ENCODE measurements at regions not wholly inside any gene's neighbourhood (a gene's known extent, or its start where the extent isn't known, plus 50 kb on each side); places are given as distances from the start of the nearest gene placed in this dataset.

- H3K79me1 ChIP-seq (ENCODE audit: low read depth in 1 of 2, low read length in 2 of 2), result no peaks in the 10 kb centered on the region
- in situ Hi-C loops (cut with MboI; ENCODE audit: low sequenced_read_pairs) (loop anchor here (10.0 kb wide), 2 partner anchors 612 to 1812 kb away; no protein-coding TSS in a partner anchor), intact Hi-C loops (cut with micrococcal nuclease) (loop anchor here (1.0 kb wide), 1 partner anchor 1819 kb away; no protein-coding TSS in a partner anchor), dilution Hi-C loops (cut with HindIII; ENCODE audit: low sequenced_read_pairs, unreplicated experiment) (no loop called here)
- no peaks in the 10 kb centered on the region for H3K36me3 ChIP-seq (ENCODE audit: control insufficient read depth, insufficient read depth, low read length)
- no peak overlapping the region for H2BK120ac ChIP-seq (ENCODE audit: low read depth, low read length)
- WGBS, 2 experiments (ENCODE audit: extremely low coverage in 2 of 2, insufficient read length in 1 of 2), result no CpG with 5 or more reads among the region's 7 CpGs
- no peak overlapping the region for H4K8ac ChIP-seq (ENCODE audit: low read depth in 2 of 2, low read length in 2 of 2)
- no peak overlapping the region for H2BK20ac ChIP-seq (ENCODE audit: low read depth, low read length)
- H3K56ac ChIP-seq (ENCODE audit: extremely low read depth, insufficient read depth, low read length), result no peak overlapping the region
- POLR2A ChIA-PET (ENCODE audit: unreplicated experiment), result interaction anchor here (0.6 kb wide), 1 partner anchor 579 kb away, joined by 14 read pairs; no protein-coding TSS in a partner anchor
- no peaks in the 10 kb centered on the region for H3K27me3 ChIP-seq (ENCODE audit: control insufficient read depth, insufficient read depth, low read length)
- no peaks in the 10 kb centered on the region for H3K9me3 ChIP-seq (ENCODE audit: control insufficient read depth, insufficient read depth, low read length)
- CTCF ChIA-PET, result no interaction called here
- no peak overlapping the region for H2BK15ac ChIP-seq (ENCODE audit: low read depth, low read length)
- TF ChIP-seq RFX5 (IDR thresholded peaks at IDR 0.05; ENCODE audit: low read depth, low read length) (no peak), RCOR1 (IDR thresholded peaks at IDR 0.05; ENCODE audit: insufficient replicate concordance, low read length) (no peak), BHLHE40 (IDR thresholded peaks at IDR 0.05; ENCODE audit: low read depth, low read length) (no peak), CHD1 (IDR thresholded peaks at IDR 0.05; ENCODE audit: low read depth, low read length) (no peak), MAZ (IDR thresholded peaks at IDR 0.05; ENCODE audit: borderline replicate concordance, low read depth, low read length) (no peak), CEBPB (IDR thresholded peaks at IDR 0.05; ENCODE audit: low read depth, low read length) (no peak), POLR2A (IDR thresholded peaks at IDR 0.05; ENCODE audit: low read depth, low read length) (no peak), SMC3 (IDR thresholded peaks at IDR 0.05; ENCODE audit: low read depth, low read length) (no peak)
- no peak overlapping the region for H3K18ac ChIP-seq (ENCODE audit: low read depth, low read length)
- no peak overlapping the region for H3K9ac ChIP-seq (ENCODE audit: low read depth, low read length)
- no peak overlapping the region for H2BK5ac ChIP-seq (ENCODE audit: low read depth, low read length, poor library complexity, severe bottlenecking)
- H3K4ac ChIP-seq (ENCODE audit: low read depth, low read length), result no peak overlapping the region
- H2AK9ac ChIP-seq (replicated peaks; ENCODE audit: low read depth, low read length, poor library complexity), result no peak overlapping the region
- no peak overlapping the region for H4K91ac ChIP-seq (ENCODE audit: insufficient read depth, low read depth, low read length)
- no TSS peak for BruUV-seq (replicated peaks)
- no peak overlapping the region for H3K14ac ChIP-seq (replicated peaks; ENCODE audit: low read depth, low read length)
- H3K23ac ChIP-seq (ENCODE audit: low read depth, low read length), result no peak overlapping the region
- peaks cover 2% of the 10 kb centered on the region; the same call in 1 of the 2 replicates for H3K4me1 ChIP-seq (ENCODE audit: control insufficient read depth, insufficient read depth, low read length)
- H3K9me1 ChIP-seq (ENCODE audit: insufficient read depth, low read length), result no peaks in the 10 kb centered on the region
- ATAC-seq (ENCODE audit: low read depth), result no peak
- no peak overlapping the region for H3K27ac ChIP-seq (ENCODE audit: insufficient read depth, low read length)
- DNase-seq, result no peak
- no peak overlapping the region for H2AFZ ChIP-seq (replicated peaks; ENCODE audit: low read length, poor library complexity)
- H4K20me1 ChIP-seq (ENCODE audit: insufficient read depth, low read length), result no peaks in the 10 kb centered on the region
- H4K5ac ChIP-seq (ENCODE audit: low read depth, low read length), result no peak overlapping the region
- no peak overlapping the region for H3K4me3 ChIP-seq (ENCODE audit: insufficient read depth, low read depth, low read length)
- H3K4me2 ChIP-seq (ENCODE audit: low read depth, low read length), result no peak overlapping the region
- no peak overlapping the region for H2AK5ac ChIP-seq (ENCODE audit: low read depth, low read length)
These were observed 60.5 kb upstream of the GALNT5 start for GRCh38 chr2:157196956-157197355.

Data from IMR-90 (cell line).